AG20443 (cell line): ENCODE measurements at regions not wholly inside any gene's neighbourhood (a gene's known extent, or its start where the extent isn't known, plus 50 kb on each side); places are given as distances from the start of the nearest gene placed in this dataset.

ENCODE experiments used
- DNase-seq: peaks from one replicate; pipeline ENCODE4 v3.0.0; 2012; ENCODE audit warnings: low spot score, mixed read lengths

DNA sequence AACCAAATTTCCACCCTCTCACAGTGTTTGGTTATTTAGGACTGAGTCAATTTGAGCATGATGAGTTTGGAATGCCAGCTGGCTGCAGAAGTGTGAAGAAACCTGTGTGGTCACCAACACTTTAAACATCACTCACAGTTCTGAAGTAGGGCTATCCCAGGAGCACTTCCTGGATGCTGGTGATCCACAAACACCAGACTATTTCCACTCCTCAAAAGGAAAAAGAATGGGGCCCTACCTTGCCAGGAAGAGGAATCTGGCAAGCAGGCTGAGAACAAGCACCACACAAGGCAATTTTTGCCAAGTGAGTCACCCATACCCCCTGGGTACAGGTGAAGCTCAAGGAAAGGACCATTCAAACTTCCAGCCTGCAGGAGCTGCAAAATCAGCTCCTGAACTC, 294.2 kb upstream of the PTGER4 start:
- DNase-seq, result peak; percentile 9

- DNase-seq, result no peak
Measured at GRCh38 chr5:40384782-40385390, 294.8 kb upstream of the PTGER4 start.

GRCh38 chr5:40383749-40384651, 295.7 kb upstream of the PTGER4 start:
- peak; percentile 33 for DNase-seq

DNA sequence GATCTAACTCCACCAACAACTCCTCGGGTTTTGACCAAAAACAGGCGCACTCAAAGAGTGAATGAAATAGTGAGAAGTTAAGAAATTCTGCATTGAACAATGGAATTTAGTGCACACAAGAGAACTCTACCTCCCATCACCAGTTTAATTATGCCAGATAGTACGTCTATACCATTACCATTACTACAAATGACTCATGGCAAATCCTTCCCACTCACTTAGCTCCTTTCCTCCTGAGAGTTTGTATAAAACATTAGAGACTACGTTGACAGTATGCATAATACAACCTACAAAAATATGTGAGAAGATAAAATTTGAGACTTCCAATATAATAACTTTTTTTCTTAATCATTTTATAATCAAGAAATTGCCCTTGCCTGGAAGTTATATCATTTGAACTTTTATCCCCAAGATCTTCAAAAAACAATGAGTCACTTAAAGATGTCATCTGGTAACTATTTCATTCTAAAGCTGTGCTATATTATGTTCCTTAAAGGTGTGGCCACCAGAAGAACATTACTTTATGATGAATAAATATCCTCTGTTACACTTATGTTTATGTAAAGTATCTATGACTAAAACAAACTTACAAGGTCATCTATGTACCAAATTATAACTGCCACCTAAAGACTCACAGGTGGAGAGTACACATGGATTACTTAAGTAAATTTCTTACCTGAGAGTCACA, 297.9 kb upstream of the PTGER4 start:
- DNase-seq, result no peak

DNA sequence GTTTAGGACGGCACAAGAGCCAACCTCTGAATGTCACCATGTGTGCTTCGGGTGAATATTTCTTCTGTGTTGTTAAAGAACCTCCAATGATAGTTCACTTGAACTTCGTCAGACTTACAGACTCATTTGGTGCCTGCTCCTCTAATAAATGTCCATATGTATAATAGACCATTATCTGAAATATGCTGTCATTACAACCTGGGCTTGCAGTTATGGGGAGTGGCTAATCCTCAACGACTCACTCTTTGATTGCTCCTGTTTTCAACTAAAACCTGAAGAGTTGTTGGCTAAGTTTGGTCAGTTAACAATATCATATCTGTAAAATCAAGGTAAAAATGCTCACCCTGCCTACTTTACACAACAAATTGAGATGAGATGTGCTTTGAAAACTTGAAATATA, 298.7 kb upstream of the PTGER4 start:
- no peak for DNase-seq

DNA sequence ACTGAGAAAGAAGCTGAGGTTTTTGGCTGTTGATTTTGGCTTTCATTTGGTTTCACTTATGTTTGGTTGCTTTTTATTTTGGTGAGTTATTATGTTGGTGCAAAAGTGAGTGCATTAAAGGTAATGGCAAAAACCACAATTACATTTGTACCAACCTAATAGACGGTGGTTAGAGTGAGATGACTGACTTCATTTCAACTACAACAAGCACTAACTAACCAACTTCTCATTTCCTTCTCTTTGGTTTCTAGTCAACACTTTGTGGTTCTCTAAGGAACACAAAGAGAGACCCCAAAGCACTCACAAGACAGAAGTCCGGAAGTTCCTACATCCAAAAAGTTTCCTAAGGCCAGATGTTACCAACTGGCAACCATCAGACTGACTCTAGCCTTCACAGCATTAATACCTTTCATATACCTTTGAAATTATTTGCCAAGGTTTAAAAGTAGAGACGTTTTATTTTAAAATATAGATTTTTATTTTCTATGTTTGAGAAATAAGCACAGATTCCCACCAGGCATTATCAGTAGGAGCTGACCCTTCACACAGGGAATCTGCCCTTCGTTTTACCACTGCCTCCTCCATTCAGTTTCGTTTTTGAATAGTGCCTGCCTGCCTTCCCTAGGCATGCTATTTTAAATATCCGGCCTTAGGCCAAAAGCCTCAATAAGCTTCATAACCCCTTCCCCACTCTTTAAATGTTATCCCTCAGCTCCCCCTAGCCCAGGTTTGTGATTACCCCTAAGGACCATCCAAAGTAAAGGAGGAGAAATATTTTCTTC, 301.1 kb upstream of the PTGER4 start:
- DNase-seq, result no peak

DNA sequence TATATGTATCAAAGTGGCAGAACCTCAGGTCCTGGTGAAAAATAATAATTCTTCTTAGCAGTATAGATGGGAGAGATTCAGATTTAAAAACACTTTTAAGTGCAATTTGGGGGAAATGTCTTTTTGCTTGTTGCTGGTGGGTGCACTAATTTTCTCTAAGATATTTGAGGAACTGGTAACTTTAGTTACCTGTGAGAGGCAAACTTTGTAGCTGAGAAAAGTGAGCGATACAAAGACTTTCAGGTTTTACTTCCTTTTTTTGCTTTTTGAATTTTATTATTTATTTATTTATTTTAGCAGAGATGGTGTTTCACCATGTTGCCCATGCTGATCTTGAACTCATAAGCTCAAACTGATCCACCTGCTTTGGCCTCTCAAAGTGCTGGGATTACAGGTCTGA, 303.1 kb upstream of the PTGER4 start:
- DNase-seq, result no peak

DNA sequence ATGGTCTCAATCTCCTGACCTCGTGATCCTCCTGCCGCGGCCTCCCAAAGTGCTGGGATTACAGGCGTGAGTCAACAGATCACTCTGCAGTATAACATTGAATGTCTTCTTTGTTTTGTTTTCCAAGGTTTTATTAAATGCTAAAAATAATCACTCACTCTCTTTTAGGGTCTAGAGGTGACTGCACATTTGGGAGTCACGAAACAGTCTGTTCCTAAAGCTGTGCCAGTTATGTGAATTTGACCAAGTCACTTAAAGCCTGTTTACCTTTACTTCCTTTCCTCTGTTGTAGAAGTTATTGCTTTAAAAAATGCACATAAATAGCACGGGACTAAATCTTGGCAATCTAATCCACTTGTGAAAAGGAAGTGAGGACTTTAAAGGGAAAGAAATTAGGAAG, 304.9 kb upstream of the PTGER4 start:
- no peak for DNase-seq

DNA sequence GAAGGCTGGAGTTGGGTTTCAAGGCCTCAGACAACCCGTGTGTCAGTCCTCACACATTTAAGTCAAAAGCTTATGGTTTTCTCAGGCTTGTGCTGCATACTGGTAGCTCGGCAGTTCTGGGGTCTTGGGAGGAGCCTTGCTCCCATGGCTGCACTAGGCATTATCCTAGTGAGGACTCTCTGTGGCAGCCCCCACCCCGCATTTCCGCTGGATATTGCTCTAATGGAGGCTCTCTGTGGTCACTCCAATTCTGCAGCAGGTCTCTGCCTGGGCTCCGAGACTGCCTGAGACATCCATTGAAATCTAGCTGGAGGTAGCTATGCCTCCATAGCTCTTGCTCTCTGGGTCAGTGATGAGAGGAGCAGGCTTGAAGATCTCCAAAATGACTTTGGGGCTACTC, 311.5 kb upstream of the PTGER4 start:
- DNase-seq, result no peak

DNA sequence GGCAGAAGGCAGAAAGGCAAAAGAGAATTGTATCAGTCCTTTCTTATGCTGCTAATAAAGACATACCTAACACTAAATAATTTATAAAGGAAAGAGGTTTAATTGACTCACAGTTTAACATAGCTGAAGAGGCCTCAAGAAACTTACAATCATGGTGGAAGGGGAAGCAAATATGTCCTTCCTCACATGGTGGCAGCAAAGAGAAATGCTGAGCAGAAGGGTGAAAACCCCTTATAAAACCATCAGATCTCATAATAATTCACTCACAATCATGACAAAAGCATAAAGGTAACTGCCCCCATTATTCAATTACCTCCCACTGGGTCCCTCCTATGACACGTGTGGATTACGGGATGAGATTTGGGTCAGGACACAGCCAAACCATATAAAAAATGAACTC, 312.5 kb upstream of the PTGER4 start:
- no peak for DNase-seq

DNA sequence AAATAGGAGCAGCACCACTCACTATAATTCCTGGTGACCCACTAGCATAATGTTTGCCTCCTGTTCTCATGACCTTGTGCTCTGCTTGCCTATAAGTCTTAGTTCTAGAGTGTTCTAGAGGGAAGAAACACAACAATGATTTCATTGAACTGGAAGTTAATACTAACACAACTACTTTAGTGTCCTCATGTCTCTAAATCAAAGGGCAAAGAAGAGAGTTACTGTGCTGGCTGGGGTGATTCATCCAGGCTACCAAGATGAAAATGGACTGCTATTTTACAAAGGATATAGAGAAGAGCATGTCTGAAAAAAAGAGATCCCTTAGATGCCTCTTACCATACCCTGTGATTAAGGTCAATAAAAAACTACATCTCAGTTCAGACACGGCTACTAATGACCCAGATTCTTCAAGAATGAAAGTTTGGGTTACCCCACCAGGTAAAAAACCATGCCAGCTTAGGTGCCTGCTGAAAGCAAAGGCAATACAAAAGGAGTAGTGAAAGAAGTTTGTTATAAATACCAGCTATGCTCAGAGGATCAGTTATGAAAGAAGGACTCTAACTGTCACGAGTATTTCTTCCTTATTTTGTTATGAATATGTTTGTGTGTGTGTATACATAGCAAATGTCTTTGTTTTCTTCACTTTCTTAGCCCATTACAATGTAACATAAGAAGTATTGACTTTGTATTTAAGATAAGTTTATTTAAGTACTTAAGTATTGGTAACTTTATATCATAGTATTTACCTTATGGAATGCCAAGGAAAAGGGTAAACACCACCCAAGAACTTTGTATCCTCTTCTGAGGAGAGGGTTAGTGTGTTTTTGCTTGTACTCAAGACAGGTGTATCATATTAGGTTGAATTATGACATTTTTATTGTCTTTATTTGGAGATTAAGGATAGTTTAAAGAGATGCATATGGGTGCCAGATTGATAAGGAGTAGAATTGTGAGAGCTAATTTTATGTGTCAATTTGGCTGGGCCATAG, 314.1 kb upstream of the PTGER4 start:
- no peak for DNase-seq

DNA sequence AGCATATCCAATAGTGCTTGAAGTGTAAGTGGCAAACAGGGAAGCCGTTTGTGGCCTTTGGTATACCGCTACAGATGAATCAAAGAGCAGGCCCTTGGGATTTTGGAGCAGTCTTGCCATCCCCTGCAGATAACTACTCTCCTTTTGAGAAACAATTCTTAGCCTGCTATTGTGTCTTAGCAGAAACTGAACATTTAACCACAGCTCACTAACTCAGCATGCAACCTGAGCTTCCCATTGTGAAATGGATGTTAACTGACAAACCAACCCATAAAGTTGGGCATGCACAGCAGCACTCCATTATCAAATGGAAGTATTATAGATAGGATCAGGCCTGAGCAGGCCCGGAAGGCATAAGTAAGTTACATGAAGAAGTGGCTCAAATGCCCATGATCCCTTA, 315.3 kb upstream of the PTGER4 start:
- DNase-seq, result no peak

- no peak for DNase-seq
Measured at GRCh38 chr5:40361378-40361777, 318.3 kb upstream of the PTGER4 start.

GRCh38 chr5:40360685-40361084, 319.0 kb upstream of the PTGER4 start:
- no peak for DNase-seq

GRCh38 chr5:40359832-40360231, 319.9 kb upstream of the PTGER4 start:
- DNase-seq, result no peak

GRCh38 chr5:40359093-40359492, 320.6 kb upstream of the PTGER4 start:
- no peak for DNase-seq

- DNase-seq, result no peak
Measured at GRCh38 chr5:40356248-40356647, 323.5 kb upstream of the PTGER4 start.

DNA sequence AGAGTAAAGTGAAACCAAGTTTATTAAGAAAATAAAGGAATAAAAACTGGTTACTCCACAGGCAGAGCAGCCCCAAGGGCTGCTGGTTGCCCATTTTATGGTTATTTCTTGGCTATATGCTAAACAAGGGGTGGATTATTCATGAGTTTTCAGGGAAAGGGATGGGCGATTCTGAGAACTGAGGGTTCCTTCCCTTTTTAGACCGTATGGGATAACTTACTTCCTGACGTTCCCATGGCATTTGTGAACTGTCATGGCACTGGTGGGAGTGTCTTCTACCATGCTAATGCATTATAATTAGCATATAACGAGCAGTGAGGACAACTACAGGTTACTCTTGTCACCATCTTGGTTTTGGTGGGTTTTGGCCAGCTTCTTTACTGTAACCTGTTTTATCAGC, 323.9 kb upstream of the PTGER4 start:
- DNase-seq, result no peak

DNA sequence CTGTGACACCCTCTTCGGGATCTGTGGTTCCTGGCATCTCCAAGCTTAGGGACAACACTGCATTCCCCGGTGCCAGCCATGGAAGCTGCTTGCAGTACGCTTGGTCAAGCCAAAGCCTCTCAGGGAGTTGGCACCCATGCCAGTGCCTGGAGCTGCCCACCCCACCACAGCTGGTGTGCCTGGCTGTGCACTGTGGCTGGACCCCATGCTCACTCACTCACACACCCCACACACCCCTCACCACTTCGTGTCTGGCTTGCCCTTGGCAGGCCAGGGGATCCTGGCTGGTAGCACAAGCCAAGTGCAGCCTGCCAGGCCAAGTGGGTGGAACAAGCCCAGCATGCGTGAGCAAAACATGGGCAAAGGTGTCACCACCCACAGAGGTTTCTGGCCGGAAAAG, 324.5 kb upstream of the PTGER4 start:
- DNase-seq, result no peak

DNA sequence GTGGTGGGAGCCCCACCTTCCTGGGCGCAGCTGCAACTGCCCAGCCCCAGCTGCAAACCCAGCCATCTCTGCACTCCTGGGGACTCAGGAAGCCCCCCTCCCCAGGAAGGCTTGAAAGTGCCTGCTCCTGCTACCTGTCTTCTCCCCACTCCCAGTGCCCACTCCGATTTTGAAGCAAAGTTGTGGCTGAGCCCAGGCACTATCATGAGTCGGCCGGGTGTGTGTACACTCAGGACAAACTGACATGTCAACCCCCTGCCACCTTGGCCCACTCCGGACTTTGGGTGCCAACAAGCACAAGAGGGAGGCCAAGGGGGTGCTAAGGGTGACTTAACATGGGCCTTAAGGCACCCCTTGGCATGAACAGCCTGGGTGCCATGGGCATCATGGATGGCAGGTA, 325.5 kb upstream of the PTGER4 start:
- DNase-seq, result no peak

- DNase-seq, result no peak
Measured at GRCh38 chr5:40353442-40353841, 326.3 kb upstream of the PTGER4 start.
